Left hindlimb (tissue), 1 donor: ENCODE measurements at regions not wholly inside any gene's neighbourhood (a gene's known extent, or its start where the extent isn't known, plus 50 kb on each side); places are given as distances from the start of the nearest gene placed in this dataset.

Experiments used
- DNase-seq: peaks from one replicate; pipeline ENCODE4 v3.0.0-alpha.2; 2018

GRCh38 chr11:113553235-113553634 is 78.0 kb upstream of the DRD2 start:
- peak; percentile 69 for DNase-seq

GRCh38 chr11:113552271-113552670 is 77.1 kb upstream of the DRD2 start:
- DNase-seq = no peak

- DNase-seq = no peak
Observed at GRCh38 chr11:113551645-113552044, 76.4 kb upstream of the DRD2 start.

- DNase-seq = no peak
Observed at GRCh38 chr11:113549611-113550578, 74.7 kb upstream of the DRD2 start.

GRCh38 chr11:113549061-113549460 is 73.9 kb upstream of the DRD2 start:
- no peak for DNase-seq

- DNase-seq = no peak
Observed at GRCh38 chr11:113547739-113548138, 72.5 kb upstream of the DRD2 start.

GRCh38 chr11:113546757-113547507 is 71.7 kb upstream of the DRD2 start:
- no peak for DNase-seq

GRCh38 chr11:113542420-113542819 is 67.2 kb upstream of the DRD2 start:
- DNase-seq = no peak

GRCh38 chr11:113540416-113541330 is 65.5 kb upstream of the DRD2 start:
- DNase-seq = no peak

GRCh38 chr11:113538451-113539412 is 63.5 kb upstream of the DRD2 start:
- no peak for DNase-seq

- no peak for DNase-seq
Observed at GRCh38 chr11:113534625-113535024, 59.4 kb upstream of the DRD2 start.

GRCh38 chr11:113533425-113533698 is 58.2 kb upstream of the DRD2 start:
- no peak for DNase-seq

- peak; percentile 71 for DNase-seq
Observed at GRCh38 chr11:113532697-113533424, 57.7 kb upstream of the DRD2 start.

GRCh38 chr11:113531575-113532451 is 56.6 kb upstream of the DRD2 start:
- no peak for DNase-seq

- no peak for DNase-seq
Observed at GRCh38 chr11:113531083-113531482, 55.9 kb upstream of the DRD2 start.

GRCh38 chr11:113529606-113530005 is 54.4 kb upstream of the DRD2 start:
- DNase-seq = no peak

- DNase-seq = no peak
Observed at GRCh38 chr11:113528982-113529381, 53.8 kb upstream of the DRD2 start.

- no peak for DNase-seq
Observed at GRCh38 chr11:113526521-113526920, 51.3 kb upstream of the DRD2 start.
